H9 (cell line): ENCODE measurements at regions not wholly inside any gene's neighbourhood (a gene's known extent, or its start where the extent isn't known, plus 50 kb on each side); places are given as distances from the start of the nearest gene placed in this dataset.
"Not testable (repeated sequence)": the region's sequence is repeated elsewhere in the genome, so short reads cannot be mapped to it uniquely, and the experiment has no call there.

Experiments used
- DNase-seq: peaks from one replicate; pipeline ENCODE4 v3.0.0-alpha.2; 2017
- H2AFZ ChIP-seq: one replicate; pipeline ENCODE4 v1.6.1; 2013; ENCODE audit warnings: mild to moderate bottlenecking, low read length, control low read depth, moderate library complexity
- H2AK5ac ChIP-seq: 2 replicates; pipeline ENCODE4 v1.6.1; 2013; ENCODE audit warnings: low read length, control low read depth, mixed read lengths; ENCODE audit not compliant: insufficient read length
- H2BK120ac ChIP-seq: one replicate; pipeline ENCODE4 v1.6.1; 2013; ENCODE audit warnings: low read depth, mild to moderate bottlenecking, low read length, control low read depth, inconsistent platforms; ENCODE audit not compliant: poor library complexity, severe bottlenecking
- H2BK12ac ChIP-seq: 2 replicates; pipeline ENCODE4 v1.6.1; 2013; ENCODE audit warnings: low read length, control low read depth, mixed read lengths, low read depth; ENCODE audit not compliant: insufficient read length
- H2BK15ac ChIP-seq: 2 replicates; pipeline ENCODE4 v1.6.1; 2013; ENCODE audit warnings: low read depth, low read length, control low read depth
- H2BK20ac ChIP-seq: one replicate; pipeline ENCODE4 v1.6.1; 2013; ENCODE audit warnings: low read depth, mild to moderate bottlenecking, low read length, control low read depth, inconsistent platforms; ENCODE audit not compliant: poor library complexity, severe bottlenecking
- H2BK5ac ChIP-seq: 2 replicates; pipeline ENCODE4 v1.6.1; 2013; ENCODE audit warnings: low read length, control low read depth, mixed read lengths; ENCODE audit not compliant: insufficient read length
- H3K14ac ChIP-seq: 2 replicates; pipeline ENCODE4 v1.6.1; 2013; ENCODE audit warnings: low read length, control low read depth; ENCODE audit not compliant: insufficient read depth
- H3K18ac ChIP-seq: 2 replicates; pipeline ENCODE4 v1.6.1; 2013; ENCODE audit warnings: low read depth, mild to moderate bottlenecking, mixed read lengths, low read length, control low read depth; ENCODE audit not compliant: insufficient read length
- H3K23ac ChIP-seq: 2 replicates; pipeline ENCODE4 v1.6.1; 2013; ENCODE audit warnings: low read length, control low read depth, mixed read lengths, low read depth; ENCODE audit not compliant: insufficient read length
- H3K23me2 ChIP-seq: 2 replicates; pipeline ENCODE4 v1.6.1; 2013; ENCODE audit warnings: low read depth, mild to moderate bottlenecking, mixed read lengths, low read length, control low read depth; ENCODE audit not compliant: insufficient read length, poor library complexity, severe bottlenecking
- H3K27ac ChIP-seq: 2 replicates; pipeline ENCODE4 v1.5.1; 2013; ENCODE audit warnings: low read length, control low read depth, mixed read lengths, low read depth; ENCODE audit not compliant: insufficient read length
- H3K27me3 ChIP-seq: 2 replicates; pipeline ENCODE4 v1.6.1; 2013; ENCODE audit warnings: low read length, control low read depth, inconsistent platforms; ENCODE audit not compliant: insufficient read depth
- H3K4ac ChIP-seq: 2 replicates; pipeline ENCODE4 v1.6.1; 2013; ENCODE audit warnings: low read depth, mild to moderate bottlenecking, control low read depth, inconsistent platforms, low read length, moderate library complexity
- H3K4me1 ChIP-seq: 2 replicates; pipeline ENCODE4 v1.6.1; 2013; ENCODE audit warnings: low read length, control low read depth, inconsistent platforms; ENCODE audit not compliant: insufficient read depth
- H3K4me2 ChIP-seq: 2 replicates; pipeline ENCODE4 v1.6.1; 2013; ENCODE audit warnings: low read length, control low read depth, mixed read lengths; ENCODE audit not compliant: insufficient read length, insufficient read depth
- H3K56ac ChIP-seq: 2 replicates; pipeline ENCODE4 v1.6.1; 2013; ENCODE audit warnings: low read depth, mild to moderate bottlenecking, mixed read lengths, low read length, control low read depth; ENCODE audit not compliant: insufficient read length
- H3K79me1 ChIP-seq: 2 replicates; pipeline ENCODE4 v1.6.1; 2013; ENCODE audit warnings: low read depth, mild to moderate bottlenecking, moderate library complexity, low read length, control low read depth, inconsistent platforms; ENCODE audit not compliant: insufficient read depth, poor library complexity, severe bottlenecking
- H3K79me2 ChIP-seq: 2 replicates; pipeline ENCODE4 v1.6.1; 2013; ENCODE audit warnings: low read length, control low read depth, inconsistent platforms; ENCODE audit not compliant: insufficient read depth
- H3K9ac ChIP-seq: 2 replicates; pipeline ENCODE4 v1.6.1; 2013; ENCODE audit warnings: low read length, control low read depth, mixed read lengths; ENCODE audit not compliant: insufficient read length; ENCODE audit errors: extremely low read depth
- H3K9me3 ChIP-seq: one replicate; pipeline ENCODE4 v1.6.1; 2013; ENCODE audit warnings: low read depth, low read length, inconsistent platforms; ENCODE audit not compliant: control insufficient read depth
- H3T11ph ChIP-seq: one replicate; pipeline ENCODE4 v1.6.1; 2013; ENCODE audit warnings: mild to moderate bottlenecking, low read length, control low read depth, inconsistent platforms
- H4K20me1 ChIP-seq: one replicate; pipeline ENCODE4 v1.6.1; 2013; ENCODE audit not compliant: control insufficient read depth, insufficient read length, insufficient read depth
- H4K5ac ChIP-seq: 2 replicates; pipeline ENCODE4 v1.6.1; 2013; ENCODE audit warnings: low read depth, mild to moderate bottlenecking, mixed read lengths, low read length, control low read depth; ENCODE audit not compliant: insufficient read length
- H4K8ac ChIP-seq: replicated peaks from 2 replicates; pipeline ENCODE4 v1.6.1; 2013; ENCODE audit warnings: low read length, control low read depth, mixed read lengths, low read depth; ENCODE audit not compliant: insufficient read length
- H4K91ac ChIP-seq: 2 replicates; pipeline ENCODE4 v1.6.1; 2013; ENCODE audit warnings: low read depth, mild to moderate bottlenecking, moderate library complexity, mixed read lengths, low read length, control low read depth; ENCODE audit not compliant: insufficient read length
- H3K27ac Mint-ChIP-seq, 3 experiments: 2 replicates in 2 of 3; 3 replicates in 1 of 3; pipeline ENCODE4 v1.8.0; 2020 to 2021; ENCODE audit warnings: mixed read lengths in 3 of 3, mild to moderate bottlenecking in 1 of 3, moderate library complexity in 1 of 3
- H3K27me3 Mint-ChIP-seq: 2 replicates; pipeline ENCODE4 v1.8.0; 2021; ENCODE audit warnings: low read depth, mild to moderate bottlenecking, moderate library complexity, mixed read lengths
- H3K36me3 Mint-ChIP-seq, 3 experiments: 2 replicates in 2 of 3; 3 replicates in 1 of 3; pipeline ENCODE4 v1.8.0; 2020 to 2021; ENCODE audit warnings: low read depth in 3 of 3, mixed read lengths in 3 of 3; ENCODE audit not compliant: insufficient read depth in 1 of 3
- H3K4me1 Mint-ChIP-seq, 2 experiments: 2 replicates each; pipeline ENCODE4 v1.8.0; 2020; ENCODE audit warnings: mixed read lengths in 2 of 2
- H3K4me3 Mint-ChIP-seq, 2 experiments: 2 replicates in 1 of 2; 3 replicates in 1 of 2; pipeline ENCODE4 v1.8.0; 2020 to 2021; ENCODE audit warnings: mild to moderate bottlenecking in 2 of 2, mixed read lengths in 2 of 2, moderate library complexity in 1 of 2
- H3K9me3 Mint-ChIP-seq, 2 experiments: 2 replicates in 1 of 2; 3 replicates in 1 of 2; pipeline ENCODE4 v1.8.0; 2020; ENCODE audit warnings: mild to moderate bottlenecking in 2 of 2, mixed read lengths in 2 of 2, moderate library complexity in 1 of 2
- whole genome bisulfite sequencing: extraction: QIAGEN DNeasy Blood & Tissue Kit; methylation state at CpG from one replicate; pipeline ENCODE4 v1.1.7; 2013; ENCODE audit warnings: missing lambda C conversion rate, low lambda C conversion rate, mixed read lengths; ENCODE audit not compliant: insufficient read length; ENCODE audit errors: extremely low coverage; 5-methylcytosine and 5-hydroxymethylcytosine counted together

DNA sequence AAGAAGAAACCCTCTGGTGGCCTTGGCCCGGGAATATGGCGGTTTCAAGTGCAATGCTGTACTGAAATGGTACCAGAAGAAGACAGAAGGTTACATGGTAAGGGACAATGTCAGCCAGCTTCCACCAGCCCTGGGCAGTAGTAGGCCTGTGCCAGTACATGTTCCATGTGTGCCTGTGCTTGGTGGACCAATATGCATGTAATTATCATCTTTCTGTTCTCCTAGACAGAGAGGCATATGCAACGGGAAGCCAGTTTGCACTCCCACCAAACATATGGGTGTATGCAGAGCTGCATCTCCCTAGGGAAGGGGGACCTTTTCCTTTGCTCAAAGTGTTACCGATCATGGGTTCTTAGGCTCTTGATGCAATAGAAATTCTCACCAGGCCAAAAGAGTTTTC, 80.9 kb upstream of the ADORA2B start:
- not testable (repeated sequence) for H2AK5ac ChIP-seq, H2BK20ac ChIP-seq, H3K9ac ChIP-seq, H4K5ac ChIP-seq, H3K79me2 ChIP-seq, H3K27ac ChIP-seq, H3K56ac ChIP-seq, H3K23ac ChIP-seq, H3K23me2 ChIP-seq, H3K4me1 Mint-ChIP-seq, H3T11ph ChIP-seq, DNase-seq, H3K4me3 Mint-ChIP-seq, H2BK12ac ChIP-seq, H3K27me3 ChIP-seq, H3K18ac ChIP-seq, H2BK15ac ChIP-seq, H3K4me2 ChIP-seq, H4K91ac ChIP-seq, H3K4me1 ChIP-seq, H3K9me3 ChIP-seq, H2AFZ ChIP-seq, H3K27ac Mint-ChIP-seq, H3K27me3 Mint-ChIP-seq, H4K20me1 ChIP-seq, H3K79me1 ChIP-seq, H2BK120ac ChIP-seq, H3K14ac ChIP-seq, H2BK5ac ChIP-seq, H4K8ac ChIP-seq, H3K4ac ChIP-seq
- peaks cover 23 to 26% of the 10 kb centered on the region in 2 experiments for H3K9me3 Mint-ChIP-seq
- no CpG with 5 or more reads among the region's 4 CpGs for WGBS
- peaks cover 8 to 20% (median 19%) of the 10 kb centered on the region in 3 experiments for H3K36me3 Mint-ChIP-seq

DNA sequence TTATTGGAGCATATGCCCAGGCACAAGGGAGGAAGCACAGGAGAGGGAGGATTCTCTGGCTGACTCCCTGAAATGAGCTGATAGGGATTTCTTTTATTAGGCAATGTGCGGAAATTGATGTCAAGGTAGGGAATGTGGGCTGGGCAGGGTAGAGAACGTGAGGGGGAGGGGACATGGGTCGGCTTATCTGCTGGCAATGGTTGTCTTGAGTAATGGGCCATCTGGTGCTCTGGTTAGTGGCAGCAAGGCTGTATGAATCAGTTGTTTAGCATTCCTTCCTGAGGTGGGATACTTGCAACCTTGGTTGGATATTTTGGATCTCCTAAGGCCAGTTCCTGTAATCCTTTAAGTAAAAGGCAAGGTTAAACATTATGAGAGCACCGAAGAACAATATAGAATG, 80.5 kb upstream of the ADORA2B start:
- H3K23ac ChIP-seq = not testable (repeated sequence)
- no CpG with 5 or more reads among the region's 4 CpGs for WGBS

More for the DNA sequence above, 80.5 kb upstream of the ADORA2B start:
- H3K36me3 Mint-ChIP-seq = peaks cover 8 to 20% (median 19%) of the 10 kb centered on the region in 3 experiments
- H2BK20ac ChIP-seq, H3K79me2 ChIP-seq, H4K20me1 ChIP-seq, H2BK12ac ChIP-seq, H3K27ac Mint-ChIP-seq, H3K4me2 ChIP-seq, H2BK120ac ChIP-seq, H3K9ac ChIP-seq, H2BK15ac ChIP-seq, H2AK5ac ChIP-seq, H3K9me3 ChIP-seq, H3T11ph ChIP-seq, H4K5ac ChIP-seq, H3K14ac ChIP-seq, DNase-seq, H3K23me2 ChIP-seq, H3K4me1 Mint-ChIP-seq, H4K91ac ChIP-seq, H2AFZ ChIP-seq, H3K79me1 ChIP-seq, H3K18ac ChIP-seq, H3K27ac ChIP-seq, H3K4me1 ChIP-seq, H3K27me3 ChIP-seq, H3K56ac ChIP-seq, H3K4ac ChIP-seq, H3K4me3 Mint-ChIP-seq, H3K27me3 Mint-ChIP-seq, H2BK5ac ChIP-seq, H4K8ac ChIP-seq: not testable (repeated sequence)
- peaks cover 23 to 26% of the 10 kb centered on the region in 2 experiments for H3K9me3 Mint-ChIP-seq
